Breast epithelium (tissue), 3 donors: ENCODE measurements at regions not wholly inside any gene's neighbourhood (a gene's known extent, or its start where the extent isn't known, plus 50 kb on each side); places are given as distances from the start of the nearest gene placed in this dataset.

Source experiments
- POLR2AphosphoS5 ChIP-seq, 3 donors: sonication (generic); formaldehyde crosslinking; IDR thresholded peaks; one replicate each; pipeline ENCODE4 v1.6.1; 2017; ENCODE audit warnings: antibody characterized with exemption in 3 of 3
- TF ChIP-seq, protein P1 (sequence below), 3 donors: fragments of 450-650 bp; IDR thresholded peaks; one replicate each; pipeline ENCODE4 v1.5.1; 2016 to 2017; ENCODE audit warnings: antibody characterized with exemption in 3 of 3, mild to moderate bottlenecking in 3 of 3, moderate library complexity in 3 of 3

DNA sequence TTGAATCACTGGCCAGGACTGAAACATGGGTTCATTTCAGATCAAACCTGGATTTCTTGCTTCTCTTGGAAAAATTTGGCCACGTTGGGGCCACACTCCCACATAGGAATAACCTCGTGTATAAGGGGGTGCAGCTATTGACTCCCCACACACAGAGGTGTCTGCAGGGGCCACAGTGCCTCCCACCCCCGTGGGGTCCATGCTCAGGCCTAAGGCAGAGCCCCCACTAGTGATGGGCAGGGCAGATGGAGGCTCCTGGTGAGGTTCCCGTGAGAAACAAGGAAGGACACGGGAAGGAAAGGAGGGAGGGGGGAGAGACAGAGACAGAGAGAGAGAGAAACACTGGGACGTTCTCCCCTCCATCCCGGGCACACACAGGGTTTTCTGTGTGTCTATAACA, 230.5 kb downstream of the ERMARD start:
- TF ChIP-seq, protein P1, sequence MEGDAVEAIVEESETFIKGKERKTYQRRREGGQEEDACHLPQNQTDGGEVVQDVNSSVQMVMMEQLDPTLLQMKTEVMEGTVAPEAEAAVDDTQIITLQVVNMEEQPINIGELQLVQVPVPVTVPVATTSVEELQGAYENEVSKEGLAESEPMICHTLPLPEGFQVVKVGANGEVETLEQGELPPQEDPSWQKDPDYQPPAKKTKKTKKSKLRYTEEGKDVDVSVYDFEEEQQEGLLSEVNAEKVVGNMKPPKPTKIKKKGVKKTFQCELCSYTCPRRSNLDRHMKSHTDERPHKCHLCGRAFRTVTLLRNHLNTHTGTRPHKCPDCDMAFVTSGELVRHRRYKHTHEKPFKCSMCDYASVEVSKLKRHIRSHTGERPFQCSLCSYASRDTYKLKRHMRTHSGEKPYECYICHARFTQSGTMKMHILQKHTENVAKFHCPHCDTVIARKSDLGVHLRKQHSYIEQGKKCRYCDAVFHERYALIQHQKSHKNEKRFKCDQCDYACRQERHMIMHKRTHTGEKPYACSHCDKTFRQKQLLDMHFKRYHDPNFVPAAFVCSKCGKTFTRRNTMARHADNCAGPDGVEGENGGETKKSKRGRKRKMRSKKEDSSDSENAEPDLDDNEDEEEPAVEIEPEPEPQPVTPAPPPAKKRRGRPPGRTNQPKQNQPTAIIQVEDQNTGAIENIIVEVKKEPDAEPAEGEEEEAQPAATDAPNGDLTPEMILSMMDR (IDR thresholded peaks at IDR 0.05), result no peak
- no peak for TF ChIP-seq POLR2AphosphoS5 (IDR thresholded peaks at IDR 0.05)
